NCI-H82 (cell line): ENCODE measurements at regions not wholly inside any gene's neighbourhood (a gene's known extent, or its start where the extent isn't known, plus 50 kb on each side); places are given as distances from the start of the nearest gene placed in this dataset.
A peak's percentile ranks its signal among the peaks of the same experiment; 100 is the strongest.

Experiments
- DNase-seq: peaks from one replicate; lab custom pipeline; 2025; lab: John Stamatoyannopoulos, UW

DNA sequence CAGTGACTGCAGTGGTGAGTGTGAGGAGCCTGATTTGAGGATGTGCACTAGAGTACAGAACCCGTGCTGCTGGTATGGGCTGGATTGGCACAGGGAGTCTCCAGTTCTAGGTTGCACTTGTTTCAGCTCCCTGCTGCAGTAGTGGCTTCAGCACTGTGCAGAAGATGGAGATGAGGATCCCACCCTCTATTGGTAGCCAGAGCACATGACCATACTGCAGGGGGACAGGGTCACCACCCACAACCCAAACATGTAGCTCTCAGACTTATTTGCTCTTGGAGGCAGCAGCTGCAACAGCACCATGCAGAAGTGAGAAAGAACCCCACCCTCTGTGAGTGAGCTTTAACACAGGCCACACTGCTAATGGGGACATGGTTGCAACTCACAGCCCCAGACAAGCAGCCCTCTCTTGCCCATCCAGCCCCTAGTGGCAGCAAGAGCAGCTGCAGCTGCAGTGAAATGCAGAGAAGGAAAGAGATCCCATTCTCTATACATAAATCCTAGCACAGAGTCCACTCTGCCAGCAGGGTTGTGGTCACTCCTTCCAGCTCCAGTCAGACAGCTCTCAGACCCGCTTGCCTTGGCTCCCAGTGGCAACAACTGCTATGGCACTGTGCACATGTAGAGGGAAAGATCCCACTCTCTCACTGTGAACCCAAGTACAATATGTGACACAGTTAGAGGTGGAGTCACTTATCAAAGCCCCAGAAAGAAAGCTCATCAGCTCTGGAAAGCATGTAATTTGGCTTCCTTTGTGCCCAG is 51.4 kb upstream of the SCIN start:
- peak; percentile 45 for DNase-seq

DNA sequence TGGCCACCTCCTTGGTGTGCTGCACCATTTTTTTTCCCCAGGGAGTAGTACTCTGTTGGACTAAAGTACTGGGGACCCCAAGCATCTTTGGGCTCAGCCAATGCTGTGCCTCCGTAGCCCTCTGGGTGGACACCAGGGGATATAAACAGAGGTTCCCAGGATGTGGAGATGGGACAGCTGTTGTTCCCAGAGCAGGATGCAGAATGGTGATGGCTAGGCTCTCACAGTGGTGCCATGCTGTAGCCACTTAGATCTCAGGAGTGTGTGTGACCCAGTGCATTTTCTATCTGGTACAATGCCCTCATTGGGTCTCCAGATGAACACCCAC is 50.9 kb upstream of the SCIN start:
- DNase-seq, result no peak
